Skeletal muscle cell (primary cell): ENCODE measurements at regions not wholly inside any gene's neighbourhood (a gene's known extent, or its start where the extent isn't known, plus 50 kb on each side); places are given as distances from the start of the nearest gene placed in this dataset.

ENCODE experiments used
- DNase-seq: peaks from one replicate; pipeline ENCODE4 v3.0.0-alpha.2; 2010; ENCODE audit warnings: low read depth
- H3K4me3 ChIP-seq: 2 replicates; pipeline ENCODE4 v1.5.1; 2011; ENCODE audit warnings: low read depth, mild to moderate bottlenecking, control low read depth, low read length, moderate library complexity

DNA sequence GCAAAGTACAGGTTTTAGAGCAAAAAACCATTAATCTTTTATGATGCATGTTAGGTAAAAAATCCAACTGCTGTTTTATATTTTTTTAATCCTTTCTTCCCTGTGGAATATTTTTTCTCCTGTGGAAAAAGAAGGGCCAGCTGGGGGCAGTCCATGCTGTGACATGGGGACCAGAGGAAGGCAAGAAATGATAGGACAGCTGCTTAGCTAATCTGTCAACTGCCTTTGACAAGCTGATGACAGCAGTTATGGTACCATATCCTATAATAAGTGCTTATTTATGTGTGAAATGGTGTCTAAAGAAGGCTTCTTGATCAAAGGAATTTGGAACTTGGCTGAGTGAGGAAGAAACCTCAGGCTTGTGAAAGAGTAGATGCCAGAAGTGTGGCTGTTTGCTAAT is 452.4 kb upstream of the NOVA1 start:
- no peak for DNase-seq
- H3K4me3 ChIP-seq, result no peak overlapping the region

DNA sequence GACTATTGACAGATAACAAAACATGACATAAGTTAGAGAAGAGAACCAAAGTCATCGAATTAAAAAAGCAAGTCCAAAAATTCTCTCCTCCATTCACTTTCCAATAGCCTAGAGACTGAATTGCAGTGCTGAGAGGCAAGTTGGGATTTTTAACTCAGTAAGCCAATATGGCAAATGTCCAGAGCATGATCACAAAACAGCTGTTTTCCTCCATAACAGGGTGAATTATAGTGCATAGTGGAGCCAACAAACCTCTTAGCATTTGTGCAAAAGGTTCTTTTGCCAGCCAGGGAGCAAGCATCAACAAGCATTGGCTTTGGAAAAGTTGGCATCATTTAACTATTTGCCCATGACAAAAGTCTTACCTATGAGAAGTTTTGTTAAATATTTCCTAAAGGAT is 458.8 kb upstream of the NOVA1 start:
- no peak for DNase-seq
- H3K4me3 ChIP-seq, result no peak overlapping the region

DNA sequence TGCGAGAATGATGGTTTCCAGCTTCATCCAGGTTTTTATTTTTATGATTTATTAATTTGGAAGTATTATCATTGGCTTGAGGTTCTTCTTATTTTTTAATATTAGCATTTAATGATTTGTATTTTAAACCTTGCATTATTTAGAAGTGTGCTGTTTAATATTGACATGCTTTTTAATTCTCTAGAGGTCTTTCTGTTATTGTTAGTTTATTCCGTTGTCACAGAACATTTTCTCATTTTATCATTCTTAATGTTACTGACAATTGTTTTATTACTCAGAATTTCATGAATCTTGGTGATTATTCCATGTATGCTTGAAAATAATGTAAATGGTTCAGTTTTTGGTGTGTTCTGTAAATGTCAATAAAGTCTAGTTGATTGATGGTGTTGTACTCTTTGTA is 463.5 kb upstream of the NOVA1 start:
- DNase-seq, result no peak
- H3K4me3 ChIP-seq, result no peak overlapping the region

DNA sequence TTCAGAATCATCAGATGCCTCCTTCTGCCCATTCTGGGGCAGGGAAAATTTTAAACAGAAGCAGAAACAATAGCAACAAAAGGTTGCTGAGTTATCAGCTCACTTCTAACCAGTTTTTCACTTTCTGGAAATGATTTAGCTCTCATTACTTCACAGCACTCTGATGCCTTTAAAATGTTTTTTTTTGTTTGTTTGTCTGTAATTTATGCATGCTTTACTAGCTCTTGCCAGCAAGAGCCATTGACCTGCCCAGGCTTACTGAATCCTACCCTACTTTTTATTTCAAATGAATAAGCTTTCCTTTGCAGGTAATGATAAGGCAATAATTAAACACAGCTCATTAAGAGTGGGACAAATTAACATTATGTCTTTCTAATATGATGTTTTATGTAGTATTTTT is 466.1 kb upstream of the NOVA1 start:
- H3K4me3 ChIP-seq, result no peak overlapping the region

DNA sequence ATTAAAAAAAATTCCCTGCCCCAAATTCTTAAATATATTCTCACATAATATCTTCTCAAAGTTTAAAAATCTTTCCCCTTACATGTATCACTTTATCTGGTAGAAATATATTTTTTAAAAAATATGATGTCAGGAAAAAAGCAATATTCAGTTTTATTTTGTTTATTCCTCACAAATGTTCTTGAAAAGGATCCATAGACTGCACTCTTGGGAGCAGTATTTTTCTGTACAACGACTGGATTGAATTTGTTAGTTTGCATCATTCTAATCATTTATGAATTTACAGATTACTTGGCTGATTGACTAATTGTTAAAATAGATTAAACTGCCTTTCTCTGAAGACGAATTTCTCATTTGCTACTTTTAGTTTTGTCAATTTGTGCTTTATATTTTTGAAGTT is 468.1 kb upstream of the NOVA1 start:
- H3K4me3 ChIP-seq, result no peak overlapping the region
- no peak for DNase-seq

More for the DNA sequence above, 466.1 kb upstream of the NOVA1 start:
- DNase-seq, result no peak

DNA sequence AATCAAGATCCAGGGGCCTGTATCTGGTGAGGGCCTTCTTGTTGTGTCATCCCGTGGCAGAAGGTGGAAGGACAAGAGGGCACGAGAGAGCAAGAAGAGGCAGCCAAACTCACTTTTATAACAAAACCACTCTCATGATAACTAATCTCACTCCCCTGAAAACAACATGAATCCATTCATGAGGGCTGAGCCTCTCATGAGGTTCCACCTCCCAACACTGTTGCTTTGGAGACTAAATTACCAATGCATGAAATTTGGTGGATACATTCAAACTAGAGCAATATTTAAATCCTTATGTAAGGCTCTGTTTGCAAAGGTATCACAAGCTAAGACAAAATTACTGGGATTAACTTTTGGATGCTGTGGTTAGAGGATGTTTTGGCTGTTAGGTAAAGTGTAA is 470.1 kb upstream of the NOVA1 start:
- no peak overlapping the region for H3K4me3 ChIP-seq
- DNase-seq, result no peak

DNA sequence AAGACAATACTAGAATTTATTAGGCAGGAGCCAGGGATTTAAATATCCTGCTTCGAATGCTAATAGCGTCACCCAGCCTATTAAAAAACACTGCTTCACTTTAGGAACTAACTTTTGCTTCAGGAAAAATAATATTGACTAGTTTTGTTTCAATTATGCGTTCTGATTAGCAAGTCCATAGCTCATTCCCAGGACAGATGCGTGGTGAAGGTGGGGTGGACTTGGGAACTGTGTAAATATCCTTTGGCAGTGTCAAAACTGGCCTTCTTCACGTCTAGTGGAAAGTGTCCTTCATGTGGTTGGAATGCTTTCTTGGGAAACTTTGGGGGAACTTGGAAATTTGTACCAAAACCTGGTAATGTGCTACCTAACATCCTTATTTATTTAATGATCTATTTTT is 474.8 kb upstream of the NOVA1 start:
- no peak overlapping the region for H3K4me3 ChIP-seq
- DNase-seq, result no peak

DNA sequence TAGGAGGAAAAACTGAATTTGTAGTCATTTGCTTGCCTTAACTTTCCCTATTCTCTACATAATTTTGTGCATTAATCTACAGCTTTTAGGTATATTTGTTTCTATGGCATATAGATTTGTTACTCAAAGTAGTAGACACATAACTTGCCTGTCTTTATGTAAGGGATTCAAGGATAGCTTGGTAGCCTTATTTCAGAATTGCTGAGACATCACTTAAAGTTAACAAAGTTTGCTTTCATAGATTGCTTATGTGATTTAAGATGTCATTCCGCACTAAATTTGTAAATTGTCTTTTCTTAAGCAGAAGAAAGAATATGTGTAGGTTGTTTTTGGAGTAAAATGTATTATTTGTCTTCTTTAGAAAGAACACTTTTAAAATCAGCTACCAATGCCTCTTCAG is 477.7 kb upstream of the NOVA1 start:
- DNase-seq, result no peak
- H3K4me3 ChIP-seq, result no peak overlapping the region

DNA sequence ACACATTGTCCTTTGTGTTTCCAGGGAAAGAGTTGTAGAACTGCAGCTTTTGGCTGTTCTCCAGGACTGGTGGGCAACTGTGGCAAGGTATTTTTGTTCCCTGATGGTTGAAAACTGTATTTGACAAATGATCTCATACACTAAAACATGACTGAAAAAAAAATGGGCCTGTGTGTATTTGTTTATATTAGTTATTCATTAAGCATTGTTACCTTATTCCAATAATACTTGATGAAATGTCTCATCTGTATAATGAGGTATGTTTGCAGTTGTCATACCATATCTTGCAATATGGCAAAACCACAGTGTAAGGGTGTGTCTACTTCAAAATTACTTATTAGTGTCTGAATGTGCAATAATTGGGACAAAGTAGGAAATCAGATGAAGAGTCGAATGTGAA is 479.4 kb upstream of the NOVA1 start:
- no peak overlapping the region for H3K4me3 ChIP-seq
- no peak for DNase-seq

DNA sequence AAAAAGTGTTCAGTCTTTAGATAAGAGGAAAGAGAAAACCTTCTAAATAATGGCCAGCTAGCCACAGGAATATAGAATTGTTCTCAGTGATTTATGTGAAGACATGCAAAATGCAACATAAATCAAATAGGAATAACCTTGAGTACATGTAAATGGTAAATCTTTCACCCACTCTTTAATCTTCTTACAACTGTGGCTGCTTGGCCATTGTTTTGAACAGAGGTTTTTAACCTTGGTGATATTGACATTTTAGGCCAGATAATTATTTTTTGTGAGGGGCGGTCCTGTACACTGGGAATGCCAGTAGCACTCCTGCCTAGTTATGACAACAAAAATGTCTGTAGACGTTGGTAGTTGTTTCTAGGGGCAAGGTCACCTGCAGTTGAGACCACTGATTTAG is 479.9 kb upstream of the NOVA1 start:
- no peak overlapping the region for H3K4me3 ChIP-seq
- DNase-seq, result no peak

DNA sequence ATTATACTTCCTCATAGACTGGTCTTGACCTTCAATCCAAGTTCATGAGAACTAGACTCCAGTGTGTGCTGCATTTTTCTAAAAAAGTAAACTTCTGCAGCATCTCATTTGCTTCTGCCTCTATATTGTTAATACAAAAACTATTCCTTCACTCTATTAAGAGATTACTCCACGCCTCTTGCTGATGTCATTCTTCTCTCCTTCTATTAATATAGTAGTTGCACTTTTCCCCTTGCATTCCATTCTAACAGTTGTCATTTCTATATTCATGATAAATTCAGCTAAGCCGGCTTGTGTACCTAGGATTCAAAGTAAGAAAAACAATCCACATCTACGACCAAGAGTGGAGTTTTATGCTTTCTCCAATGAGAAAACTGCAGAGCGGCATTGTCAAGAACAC is 480.4 kb upstream of the NOVA1 start:
- no peak overlapping the region for H3K4me3 ChIP-seq
- no peak for DNase-seq

DNA sequence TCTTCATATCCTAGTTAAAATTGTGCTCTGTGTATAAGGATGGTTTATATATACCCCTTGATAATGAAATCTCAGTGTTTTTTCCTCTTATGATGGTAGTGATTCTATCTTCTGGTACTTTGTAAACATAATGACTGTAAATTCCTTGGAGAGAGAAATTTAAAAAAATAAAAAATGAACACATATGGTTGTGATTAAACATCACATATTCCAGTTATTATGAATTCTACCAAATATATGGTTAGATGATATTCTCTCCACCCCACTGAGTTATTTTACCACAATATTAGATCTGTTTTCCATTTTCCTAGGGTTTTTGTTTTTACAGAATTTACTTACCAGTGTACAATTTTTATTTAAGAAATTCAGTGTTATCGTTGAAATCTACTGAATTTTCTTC is 481.9 kb upstream of the NOVA1 start:
- H3K4me3 ChIP-seq, result no peak overlapping the region
- no peak for DNase-seq

DNA sequence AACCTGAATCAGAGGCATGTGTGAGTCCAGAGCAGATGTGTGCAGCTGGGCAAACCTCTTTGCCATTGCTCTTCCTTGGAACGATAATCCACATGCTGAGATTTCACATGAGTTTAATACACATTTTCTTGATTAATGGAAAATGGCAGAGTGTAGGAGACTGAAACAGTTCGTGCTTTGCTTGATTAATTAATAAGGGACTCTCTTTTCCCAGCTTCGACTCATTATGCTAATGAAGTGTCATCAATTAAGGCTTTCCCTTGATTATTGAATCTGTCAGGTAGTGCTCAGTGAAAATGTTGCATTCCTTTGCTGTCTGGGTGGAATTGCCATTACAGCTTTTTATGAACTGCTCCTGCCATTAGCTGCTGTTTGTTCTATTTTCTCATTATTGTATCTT is 487.7 kb upstream of the NOVA1 start:
- H3K4me3 ChIP-seq, result no peak overlapping the region
- DNase-seq, result no peak

DNA sequence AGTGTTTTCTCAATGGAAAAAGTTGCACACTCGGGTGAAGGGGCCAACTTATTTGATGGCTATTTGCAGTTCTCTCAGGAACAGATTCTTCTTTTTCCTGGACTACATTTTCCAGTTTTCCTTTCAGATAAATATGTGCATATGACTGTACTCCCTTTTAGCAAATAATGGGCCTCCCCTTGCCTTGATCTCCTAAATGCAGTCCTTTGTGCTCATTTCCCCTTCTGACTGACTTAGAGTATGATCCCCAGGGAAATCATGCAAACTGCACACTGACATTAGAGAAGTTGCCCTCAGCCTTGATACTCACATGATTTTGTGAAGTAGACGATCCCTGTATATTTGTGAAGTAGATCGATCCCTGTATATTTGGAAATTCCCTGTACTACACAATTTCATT is 492.9 kb upstream of the NOVA1 start:
- no peak overlapping the region for H3K4me3 ChIP-seq
- no peak for DNase-seq

DNA sequence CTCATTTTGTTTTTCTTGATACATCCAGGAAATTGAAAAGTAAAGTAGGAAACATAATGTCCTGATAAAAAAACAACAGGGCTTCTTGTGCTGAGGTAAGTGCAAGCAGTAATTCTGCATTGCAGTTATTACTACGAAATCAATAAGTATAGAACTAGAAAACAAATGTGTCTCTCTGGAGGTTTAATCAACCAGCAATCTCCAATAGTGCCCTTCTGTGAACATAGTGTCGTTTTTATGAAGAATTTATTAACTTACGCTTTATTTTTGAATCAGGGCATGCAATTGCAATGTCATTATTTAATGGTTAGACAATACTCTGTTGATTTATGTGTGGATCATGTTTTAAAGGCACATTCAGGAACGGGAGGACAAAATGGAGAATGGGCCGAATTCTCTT is 494.1 kb upstream of the NOVA1 start:
- DNase-seq, result no peak
- no peak overlapping the region for H3K4me3 ChIP-seq

DNA sequence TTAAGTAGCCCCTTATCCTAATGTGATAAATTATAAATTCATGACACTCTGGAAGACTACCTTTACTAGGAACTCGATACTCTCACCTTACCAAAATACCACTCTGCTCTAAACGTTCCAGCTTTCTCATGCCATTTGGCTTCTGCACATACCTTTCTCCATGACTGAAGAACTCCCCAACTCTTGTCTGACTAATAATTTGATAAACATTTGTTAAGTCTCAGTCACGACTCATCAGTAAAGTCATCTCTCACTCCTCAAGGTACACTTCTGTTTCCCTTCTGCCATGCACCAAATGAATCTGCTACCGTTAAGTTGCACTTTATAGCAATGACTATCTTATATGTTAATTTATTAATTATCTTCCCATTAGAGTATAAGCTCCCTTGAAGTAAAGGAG is 498.3 kb upstream of the NOVA1 start:
- H3K4me3 ChIP-seq, result no peak overlapping the region
- DNase-seq, result no peak

DNA sequence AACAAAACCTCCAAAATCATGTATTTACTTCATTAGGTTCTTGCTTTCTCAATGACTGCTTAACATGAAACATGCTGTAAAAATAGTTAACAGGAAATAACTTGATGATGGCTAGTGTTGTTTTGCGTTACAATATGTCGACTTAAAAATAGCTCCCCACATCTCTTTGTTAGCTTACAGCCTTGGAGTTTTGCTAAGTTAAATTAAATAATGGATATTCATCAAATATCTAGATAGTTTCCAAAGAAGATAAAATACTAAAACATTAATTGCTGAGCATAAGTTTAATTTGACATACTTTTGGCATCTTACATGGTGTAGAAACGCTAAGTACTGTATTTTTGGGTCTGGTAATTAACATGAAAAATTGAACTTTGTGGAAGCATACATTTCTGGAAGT is 500.6 kb upstream of the NOVA1 start:
- H3K4me3 ChIP-seq, result no peak overlapping the region
- no peak for DNase-seq

DNA sequence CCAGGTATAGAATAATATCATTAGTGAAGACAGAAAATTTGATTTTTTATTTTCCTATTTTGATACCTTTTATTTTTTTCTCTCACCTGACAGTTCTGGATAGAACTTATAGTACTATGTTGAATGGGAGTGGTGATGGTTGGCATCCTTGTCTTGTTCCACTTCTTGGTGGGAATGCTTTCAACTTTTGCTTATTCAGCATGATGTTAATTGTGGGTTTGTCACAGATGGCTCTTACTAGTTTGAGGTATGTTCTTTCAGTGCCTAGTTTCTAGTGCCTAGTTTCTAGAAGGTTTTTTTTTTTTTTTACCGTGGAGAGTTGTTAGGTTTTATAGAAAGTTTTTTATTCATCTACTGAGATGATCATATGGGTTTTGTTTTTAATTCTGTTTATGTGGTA is 516.3 kb upstream of the NOVA1 start:
- no peak overlapping the region for H3K4me3 ChIP-seq
- no peak for DNase-seq

DNA sequence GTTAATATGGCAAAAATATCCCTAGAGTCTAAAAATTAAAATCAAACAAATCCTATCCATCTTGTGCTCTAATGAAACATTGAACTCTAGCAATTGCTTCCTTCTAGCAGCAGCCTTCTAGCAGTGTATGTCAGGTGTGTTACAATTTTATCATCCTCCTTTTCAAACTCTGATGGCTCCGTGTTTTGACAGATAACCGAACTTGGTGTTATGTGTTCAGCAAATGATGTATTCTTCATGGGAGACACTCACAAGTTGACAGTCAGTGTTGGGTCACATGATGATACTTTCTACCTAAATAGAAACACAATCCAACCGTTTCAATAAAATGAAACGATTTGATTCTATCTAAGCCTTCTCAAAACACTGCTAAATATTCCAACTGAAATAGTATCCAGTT is 525.3 kb upstream of the NOVA1 start:
- DNase-seq, result no peak
- no peak overlapping the region for H3K4me3 ChIP-seq

DNA sequence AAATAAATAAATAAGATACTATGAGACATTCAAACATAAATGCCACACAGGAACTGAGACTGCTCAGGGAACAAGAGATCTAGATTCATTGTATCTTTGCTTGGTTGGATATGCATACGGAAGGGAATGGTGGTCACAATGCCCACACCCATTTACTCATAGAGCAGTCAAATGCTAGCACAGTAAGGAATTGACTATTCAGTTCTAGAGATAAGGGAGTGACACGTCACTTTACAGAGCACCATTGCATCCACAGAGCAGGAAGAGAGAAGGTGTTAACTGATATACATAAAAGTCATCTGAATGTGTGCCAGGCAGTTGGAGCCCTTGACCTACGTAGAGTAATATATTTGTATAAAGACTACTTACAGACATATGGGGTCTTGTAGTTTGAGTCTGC is 530.0 kb upstream of the NOVA1 start:
- H3K4me3 ChIP-seq, result no peak overlapping the region
- no peak for DNase-seq

DNA sequence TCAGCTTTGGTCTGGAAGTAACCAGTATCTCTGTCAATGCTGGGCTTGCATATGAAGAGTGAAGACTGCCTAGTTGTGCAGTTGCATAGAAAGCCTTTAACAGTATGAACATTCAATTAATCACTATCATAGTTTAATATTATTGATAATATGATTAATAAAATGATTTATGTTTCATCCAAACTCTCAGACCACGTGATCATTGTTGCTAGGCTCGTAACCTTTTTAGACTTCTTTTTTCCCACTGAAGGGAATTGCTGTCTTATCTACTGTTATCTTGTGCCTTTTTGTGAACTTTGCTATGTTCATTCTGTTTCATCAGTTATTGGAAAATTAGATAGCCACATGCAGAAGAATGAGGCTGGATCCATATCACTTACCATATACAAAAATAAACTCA is 536.4 kb upstream of the NOVA1 start:
- H3K4me3 ChIP-seq, result no peak overlapping the region
- no peak for DNase-seq

DNA sequence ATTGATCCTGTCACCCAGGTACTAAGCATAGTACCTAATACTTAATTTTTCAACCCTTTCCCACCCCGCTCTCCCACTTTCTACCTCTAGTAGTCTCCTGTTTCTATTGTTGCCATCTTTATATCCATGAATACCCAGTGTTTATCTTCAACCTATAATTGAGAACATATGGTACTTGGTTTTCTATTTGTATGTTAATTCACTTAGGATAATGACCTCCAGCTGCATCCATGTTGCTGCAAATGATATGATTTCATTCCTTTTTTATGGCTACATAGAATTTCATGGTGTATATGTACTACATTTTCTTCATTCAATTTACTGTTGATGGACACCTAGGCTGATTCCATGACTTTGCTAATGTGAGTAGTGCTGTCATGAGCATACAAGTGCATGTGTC is 547.3 kb upstream of the NOVA1 start:
- no peak overlapping the region for H3K4me3 ChIP-seq
- DNase-seq, result no peak

DNA sequence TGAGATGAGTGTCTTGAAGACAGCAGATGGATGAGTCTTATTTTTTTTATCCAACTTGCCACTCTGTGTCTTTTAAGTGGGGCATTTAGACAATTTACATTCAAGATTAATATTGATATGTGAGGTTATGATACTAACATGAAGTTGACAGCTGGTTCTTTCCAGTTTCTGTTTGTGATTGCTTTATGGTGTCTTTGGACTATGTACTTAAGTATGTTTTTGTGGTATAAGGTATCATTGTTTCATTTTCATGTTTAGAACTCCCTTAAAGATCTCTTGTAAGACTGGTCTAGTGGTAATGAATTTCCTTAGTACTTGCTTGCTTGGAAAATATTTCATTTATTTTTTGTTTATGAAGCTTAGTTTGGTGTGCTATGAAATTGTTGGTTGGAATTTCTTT is 550.3 kb upstream of the NOVA1 start:
- DNase-seq, result no peak
- no peak overlapping the region for H3K4me3 ChIP-seq
